Natural killer cell treated with Interleukin-12 subunit alpha and Interleukin-12 subunit beta and Interleukin-15 and Interleukin-18, amount 100 ng/mL, for 72 hours (primary cell): ENCODE measurements at regions not wholly inside any gene's neighbourhood (a gene's known extent, or its start where the extent isn't known, plus 50 kb on each side); places are given as distances from the start of the nearest gene placed in this dataset.
"Not testable (repeated sequence)": the region's sequence is repeated elsewhere in the genome, so short reads cannot be mapped to it uniquely, and the experiment has no call there.

ENCODE experiments used
- ATAC-seq, 2 donors: fragments of 150-1000 bp; cut with Tn5 transposase in 1 of 2; sonication (Bioruptor Pico), chemical (Tn5 transposase) in 1 of 2; 2 replicates each; pipeline ENCODE4 v1.10.0; 2021
- DNase-seq: peaks from one replicate; pipeline ENCODE4 v3.0.0; 2022; ENCODE audit warnings: low spot score
- H3K27ac Mint-ChIP-seq, 2 donors: 1 replicate in 1 of 2; 2 replicates in 1 of 2; pipeline ENCODE4 v1.8.0; 2022; ENCODE audit warnings: mixed read lengths in 2 of 2, mild to moderate bottlenecking in 1 of 2, moderate library complexity in 1 of 2
- H3K27me3 Mint-ChIP-seq, 2 donors: 1 replicate in 1 of 2; 2 replicates in 1 of 2; pipeline ENCODE4 v1.8.0; 2022; ENCODE audit warnings: mixed read lengths in 2 of 2
- H3K36me3 Mint-ChIP-seq: one replicate; pipeline ENCODE4 v1.8.0; 2022; ENCODE audit warnings: mixed read lengths
- H3K4me1 Mint-ChIP-seq, 2 donors: 1 replicate in 1 of 2; 2 replicates in 1 of 2; pipeline ENCODE4 v1.8.0; 2022; ENCODE audit warnings: low read depth in 2 of 2, mixed read lengths in 2 of 2, mild to moderate bottlenecking in 1 of 2
- H3K4me3 Mint-ChIP-seq: one replicate; pipeline ENCODE4 v1.8.0; 2022; ENCODE audit warnings: mixed read lengths
- H3K9me3 Mint-ChIP-seq: 2 replicates; pipeline ENCODE4 v1.8.0; 2022; ENCODE audit warnings: mixed read lengths

- H3K9me3 Mint-ChIP-seq = no peaks in the 10 kb centered on the region
- H3K27me3 Mint-ChIP-seq = no peaks in the 10 kb centered on the region
- DNase-seq (no peak), ATAC-seq (no peak)
- H3K36me3 Mint-ChIP-seq = no peaks in the 10 kb centered on the region
- H3K27ac Mint-ChIP-seq = no peak overlapping the region
- no peaks in the 10 kb centered on the region for H3K4me1 Mint-ChIP-seq
- H3K4me3 Mint-ChIP-seq = no peak overlapping the region
Measured at GRCh38 chrX:82675104-82675503, 833.0 kb upstream of the POU3F4 start.

GRCh38 chrX:82676386-82676785, 831.7 kb upstream of the POU3F4 start:
- no peak for ATAC-seq
- no peaks in the 10 kb centered on the region for H3K9me3 Mint-ChIP-seq
- H3K4me1 Mint-ChIP-seq = no peaks in the 10 kb centered on the region
- H3K27me3 Mint-ChIP-seq = no peaks in the 10 kb centered on the region
- no peak overlapping the region for H3K27ac Mint-ChIP-seq
- H3K4me3 Mint-ChIP-seq = no peak overlapping the region
- no peak for DNase-seq
- H3K36me3 Mint-ChIP-seq = no peaks in the 10 kb centered on the region

GRCh38 chrX:82677286-82677685, 830.8 kb upstream of the POU3F4 start:
- Mint-ChIP-seq H3K36me3 (no peaks in the 10 kb centered on the region), H3K27me3 (no peaks in the 10 kb centered on the region), H3K9me3 (no peaks in the 10 kb centered on the region), H3K4me3 (no peak overlapping the region), H3K4me1 (no peaks in the 10 kb centered on the region), H3K27ac (no peak overlapping the region)
- no peak for DNase-seq
- ATAC-seq = no peak

GRCh38 chrX:82692991-82693390, 815.1 kb upstream of the POU3F4 start:
- Mint-ChIP-seq H3K4me1 (no peaks in the 10 kb centered on the region), H3K27me3 (no peaks in the 10 kb centered on the region), H3K36me3 (no peaks in the 10 kb centered on the region), H3K4me3 (no peak overlapping the region), H3K27ac (no peak overlapping the region), H3K9me3 (no peaks in the 10 kb centered on the region)
- ATAC-seq (no peak), DNase-seq (no peak)

- ATAC-seq (no peak), DNase-seq (no peak)
- H3K27ac Mint-ChIP-seq = no peak overlapping the region
- no peaks in the 10 kb centered on the region for H3K9me3 Mint-ChIP-seq
- H3K36me3 Mint-ChIP-seq = no peaks in the 10 kb centered on the region
- no peaks in the 10 kb centered on the region for H3K4me1 Mint-ChIP-seq
- H3K4me3 Mint-ChIP-seq = no peak overlapping the region
- H3K27me3 Mint-ChIP-seq = no peaks in the 10 kb centered on the region
Measured at GRCh38 chrX:82695066-82695465, 813.0 kb upstream of the POU3F4 start.

- DNase-seq (no peak), ATAC-seq (no peak)
- Mint-ChIP-seq H3K27ac (no peak overlapping the region), H3K36me3 (no peaks in the 10 kb centered on the region), H3K27me3 (no peaks in the 10 kb centered on the region), H3K4me3 (no peak overlapping the region), H3K4me1 (no peaks in the 10 kb centered on the region), H3K9me3 (peaks cover 2% of the 10 kb centered on the region)
Measured at GRCh38 chrX:82703551-82703950, 804.5 kb upstream of the POU3F4 start.

- no peak for ATAC-seq
- no peaks in the 10 kb centered on the region for H3K36me3 Mint-ChIP-seq
- no peak for DNase-seq
- no peaks in the 10 kb centered on the region for H3K27me3 Mint-ChIP-seq
- H3K27ac Mint-ChIP-seq = no peak overlapping the region
- no peaks in the 10 kb centered on the region for H3K4me1 Mint-ChIP-seq
- H3K4me3 Mint-ChIP-seq = no peak overlapping the region
- H3K9me3 Mint-ChIP-seq = peaks cover 2% of the 10 kb centered on the region
Measured at GRCh38 chrX:82711457-82711856, 796.6 kb upstream of the POU3F4 start.

GRCh38 chrX:82721891-82722290, 786.2 kb upstream of the POU3F4 start:
- ATAC-seq (no peak), DNase-seq (no peak)
- H3K4me3 Mint-ChIP-seq = no peak overlapping the region
- no peaks in the 10 kb centered on the region for H3K9me3 Mint-ChIP-seq
- no peaks in the 10 kb centered on the region for H3K27me3 Mint-ChIP-seq
- H3K36me3 Mint-ChIP-seq = no peaks in the 10 kb centered on the region
- no peak overlapping the region for H3K27ac Mint-ChIP-seq
- no peaks in the 10 kb centered on the region for H3K4me1 Mint-ChIP-seq

GRCh38 chrX:82723806-82724205, 784.3 kb upstream of the POU3F4 start:
- Mint-ChIP-seq H3K9me3 (no peaks in the 10 kb centered on the region), H3K27ac (no peak overlapping the region), H3K36me3 (no peaks in the 10 kb centered on the region), H3K4me1 (no peaks in the 10 kb centered on the region), H3K4me3 (no peak overlapping the region), H3K27me3 (no peaks in the 10 kb centered on the region)
- ATAC-seq (no peak), DNase-seq (no peak)

GRCh38 chrX:82727436-82727835, 780.7 kb upstream of the POU3F4 start:
- not testable (repeated sequence) for H3K4me3 Mint-ChIP-seq, H3K27ac Mint-ChIP-seq, H3K4me1 Mint-ChIP-seq, ATAC-seq, H3K9me3 Mint-ChIP-seq, H3K36me3 Mint-ChIP-seq, H3K27me3 Mint-ChIP-seq, DNase-seq

- ATAC-seq = no peak
Measured at GRCh38 chrX:82732861-82733260, 775.2 kb upstream of the POU3F4 start.

GRCh38 chrX:82734140-82734539, 774.0 kb upstream of the POU3F4 start:
- no peaks in the 10 kb centered on the region for H3K4me1 Mint-ChIP-seq
- H3K27me3 Mint-ChIP-seq = no peaks in the 10 kb centered on the region

More at GRCh38 chrX:82732861-82733260, 775.2 kb upstream of the POU3F4 start:
- H3K27me3 Mint-ChIP-seq = no peaks in the 10 kb centered on the region
- no peak overlapping the region for H3K4me3 Mint-ChIP-seq
- no peaks in the 10 kb centered on the region for H3K36me3 Mint-ChIP-seq
- H3K4me1 Mint-ChIP-seq = no peaks in the 10 kb centered on the region
- H3K27ac Mint-ChIP-seq = no peak overlapping the region
- H3K9me3 Mint-ChIP-seq = no peaks in the 10 kb centered on the region
- DNase-seq = no peak

GRCh38 chrX:82738313-82738712, 769.8 kb upstream of the POU3F4 start:
- not testable (repeated sequence) for DNase-seq, H3K4me1 Mint-ChIP-seq, H3K4me3 Mint-ChIP-seq, H3K27ac Mint-ChIP-seq, H3K36me3 Mint-ChIP-seq, ATAC-seq, H3K9me3 Mint-ChIP-seq, H3K27me3 Mint-ChIP-seq

More at GRCh38 chrX:82734140-82734539, 774.0 kb upstream of the POU3F4 start:
- H3K4me3 Mint-ChIP-seq = no peak overlapping the region
- H3K9me3 Mint-ChIP-seq = no peaks in the 10 kb centered on the region
- no peak overlapping the region for H3K27ac Mint-ChIP-seq
- no peak for DNase-seq
- H3K36me3 Mint-ChIP-seq = no peaks in the 10 kb centered on the region
- ATAC-seq = no peak

GRCh38 chrX:82742351-82742750, 765.7 kb upstream of the POU3F4 start:
- no peak overlapping the region for H3K27ac Mint-ChIP-seq
- no peak for ATAC-seq
- no peak overlapping the region for H3K4me3 Mint-ChIP-seq
- H3K27me3 Mint-ChIP-seq = no peaks in the 10 kb centered on the region
- DNase-seq = no peak
- no peaks in the 10 kb centered on the region for H3K4me1 Mint-ChIP-seq
- H3K36me3 Mint-ChIP-seq = no peaks in the 10 kb centered on the region
- peaks cover 3% of the 10 kb centered on the region for H3K9me3 Mint-ChIP-seq

GRCh38 chrX:82745725-82746124, 762.4 kb upstream of the POU3F4 start:
- not testable (repeated sequence) for H3K4me1 Mint-ChIP-seq, H3K9me3 Mint-ChIP-seq, ATAC-seq, H3K4me3 Mint-ChIP-seq, H3K36me3 Mint-ChIP-seq, H3K27me3 Mint-ChIP-seq, DNase-seq, H3K27ac Mint-ChIP-seq
